UCSD-AML1 (cell line): ENCODE measurements at regions not wholly inside any gene's neighbourhood (a gene's known extent, or its start where the extent isn't known, plus 50 kb on each side); places are given as distances from the start of the nearest gene placed in this dataset.
"Not testable (repeated sequence)": the region's sequence is repeated elsewhere in the genome, so short reads cannot be mapped to it uniquely, and the experiment has no call there.

Source experiments
- DNase-seq: peaks from one replicate; lab custom pipeline; 2025; ENCODE audit not compliant: unreplicated experiment; lab: John Stamatoyannopoulos, UW

DNA sequence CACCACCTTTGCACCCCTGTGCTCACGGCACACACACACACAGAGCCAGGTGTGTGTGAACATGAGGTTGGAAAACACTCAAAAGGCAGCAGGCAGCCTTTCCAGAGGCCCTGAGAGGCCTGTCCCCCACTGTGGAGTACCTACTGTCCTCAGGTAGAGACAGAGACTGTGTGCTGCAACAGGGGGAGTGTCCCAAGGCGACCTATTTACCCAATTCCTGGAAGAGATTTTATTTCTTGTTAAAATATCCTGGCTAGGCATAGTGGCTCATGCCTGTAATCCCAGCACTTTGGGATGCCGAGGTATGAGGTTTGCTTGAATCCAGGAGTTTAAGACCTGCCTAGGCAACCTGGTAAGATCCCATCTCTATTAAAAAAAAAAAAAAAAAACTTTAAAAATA lies 108.5 kb downstream of the COPRS start:
- DNase-seq, result no peak

GRCh38 chr17:31748881-31749280 lies 110.2 kb downstream of the COPRS start:
- DNase-seq, result no peak

DNA sequence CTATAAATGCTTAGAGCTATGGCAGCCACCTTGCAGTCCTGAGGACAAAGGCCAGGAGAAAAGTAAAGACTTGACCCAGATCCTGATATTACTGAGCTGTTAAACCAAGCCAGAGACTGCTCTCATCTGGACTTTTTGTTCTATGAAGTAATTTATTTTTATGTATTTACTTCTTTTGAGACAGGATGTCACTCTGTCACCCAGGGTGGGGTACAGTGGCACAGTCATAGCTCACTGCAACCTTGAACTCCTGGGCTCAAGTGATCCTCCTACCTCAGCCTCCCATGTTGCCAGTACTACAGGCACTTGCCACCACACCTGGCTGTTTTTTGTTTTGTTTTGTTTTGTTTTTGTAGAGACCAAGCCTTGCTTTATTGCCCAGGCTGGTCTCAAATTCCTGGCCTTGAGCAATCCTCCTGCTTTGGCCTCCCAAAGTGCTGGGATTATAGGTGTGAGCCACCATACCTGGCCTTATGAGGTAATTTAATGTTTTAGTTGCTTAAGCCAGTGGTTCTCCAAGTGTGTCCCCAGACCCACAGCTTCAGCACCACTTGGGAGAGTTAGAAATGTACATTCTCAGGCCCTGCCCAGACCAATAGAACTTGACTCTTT lies 112.1 kb downstream of the COPRS start:
- no peak for DNase-seq

DNA sequence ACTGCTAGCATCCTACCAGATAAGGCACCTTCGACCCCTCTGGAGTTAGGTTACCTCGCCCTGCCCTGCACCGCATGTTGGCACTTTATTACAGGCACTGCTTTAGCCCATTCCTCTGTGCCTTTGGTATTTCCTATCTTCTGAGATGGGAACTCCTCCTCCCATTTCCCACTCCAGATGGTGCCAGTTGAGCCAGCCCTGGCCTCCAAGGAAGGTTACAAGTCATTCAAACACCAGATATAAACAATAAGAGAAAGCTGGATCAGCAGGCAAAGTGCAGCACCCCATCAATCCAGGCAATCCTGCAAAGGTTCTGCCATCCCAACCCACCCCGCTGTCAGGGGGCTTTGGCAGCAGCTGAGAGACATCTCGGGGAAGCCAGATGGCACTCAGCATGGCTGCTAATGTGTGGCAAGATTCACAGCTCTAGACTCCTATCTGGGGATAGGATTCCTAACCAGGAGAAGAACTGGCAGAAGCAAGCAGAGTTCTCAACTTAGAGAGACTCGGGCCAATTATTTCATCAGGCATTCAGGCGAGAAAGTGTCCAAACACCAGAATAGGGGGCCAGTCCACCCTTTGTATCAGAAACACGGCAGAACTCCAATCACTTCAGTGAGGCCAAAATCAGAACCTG lies 113.0 kb downstream of the COPRS start:
- DNase-seq, result no peak

DNA sequence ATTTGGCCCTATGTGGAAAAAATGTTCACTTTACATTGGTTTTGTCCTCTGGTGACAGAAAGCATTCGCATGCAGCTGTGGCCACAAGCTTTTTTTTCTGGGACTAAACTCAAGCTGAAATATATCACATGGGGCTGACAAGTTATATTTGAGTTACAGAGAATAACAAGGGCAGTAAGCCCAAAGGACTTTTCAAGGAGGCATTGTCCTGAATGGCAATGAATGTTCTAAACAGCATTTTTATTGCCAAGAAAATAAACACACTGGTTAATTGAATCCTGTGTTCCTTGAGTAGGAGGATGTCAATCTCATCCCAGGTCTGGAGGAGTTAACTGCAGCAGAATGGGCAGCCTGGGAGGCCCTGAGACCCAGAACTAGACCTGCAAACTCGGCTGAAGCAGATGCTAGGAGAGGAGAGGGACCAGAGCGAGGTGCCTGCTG lies 114.5 kb downstream of the COPRS start:
- DNase-seq, result no peak

- peak; percentile 55 for DNase-seq
These were observed 115.2 kb downstream of the COPRS start for GRCh38 chr17:31743797-31744196.

GRCh38 chr17:31741371-31741770 lies 117.7 kb downstream of the COPRS start:
- DNase-seq, result no peak

GRCh38 chr17:31740611-31741082 lies 118.4 kb downstream of the COPRS start:
- no peak for DNase-seq

DNA sequence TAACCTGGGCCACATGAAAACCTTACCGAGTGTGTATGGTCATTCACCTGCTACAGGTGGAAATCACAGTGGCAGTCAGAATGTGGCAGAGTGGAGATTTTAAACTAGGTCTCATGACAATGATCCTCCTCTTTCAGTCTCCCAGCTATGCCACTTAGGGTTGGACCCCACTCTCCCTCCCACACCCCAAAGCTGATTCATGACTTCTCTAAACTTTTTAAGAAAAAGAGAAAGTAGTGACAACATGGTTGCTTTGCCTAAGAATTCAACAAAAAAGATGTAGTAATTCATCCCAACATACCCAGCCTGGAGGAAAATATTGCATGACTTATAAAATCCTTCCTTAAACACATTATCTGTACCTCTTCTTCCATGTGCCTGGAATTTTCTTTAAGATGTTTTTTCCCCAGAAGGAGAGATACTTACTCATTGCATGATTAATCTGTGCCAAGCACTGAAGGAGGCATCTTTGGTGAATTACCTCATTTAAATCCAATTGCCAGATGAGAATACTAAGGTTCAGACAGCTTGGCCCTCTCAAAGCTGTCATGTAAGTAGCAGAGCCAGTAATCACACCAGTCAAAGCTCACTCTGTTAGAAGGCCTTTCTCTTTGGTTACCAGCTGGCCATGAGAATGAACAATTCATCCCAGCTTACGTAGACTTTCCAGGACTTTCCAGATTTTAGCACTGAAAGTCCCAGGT lies 119.9 kb downstream of the COPRS start:
- no peak for DNase-seq

DNA sequence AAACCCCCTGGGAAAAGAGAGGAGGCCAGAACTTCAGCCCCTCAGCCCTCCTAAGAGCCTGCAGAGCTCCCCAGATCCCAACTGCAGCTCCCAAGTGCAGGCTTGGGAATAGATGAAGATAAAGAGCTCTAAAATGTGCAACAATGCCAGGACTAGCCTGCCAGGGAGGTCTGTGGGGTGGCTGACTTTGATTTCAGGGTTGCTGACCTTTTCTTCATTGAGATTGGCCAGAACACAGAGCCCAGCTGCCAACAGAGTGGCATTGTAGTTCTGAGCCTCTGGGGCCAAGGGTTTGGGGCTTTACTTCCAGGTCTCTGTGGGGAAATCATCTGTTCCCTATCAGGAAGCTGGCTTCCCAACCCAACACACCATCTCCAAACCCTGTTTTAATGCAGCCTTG lies 120.6 kb downstream of the COPRS start:
- DNase-seq, result no peak

DNA sequence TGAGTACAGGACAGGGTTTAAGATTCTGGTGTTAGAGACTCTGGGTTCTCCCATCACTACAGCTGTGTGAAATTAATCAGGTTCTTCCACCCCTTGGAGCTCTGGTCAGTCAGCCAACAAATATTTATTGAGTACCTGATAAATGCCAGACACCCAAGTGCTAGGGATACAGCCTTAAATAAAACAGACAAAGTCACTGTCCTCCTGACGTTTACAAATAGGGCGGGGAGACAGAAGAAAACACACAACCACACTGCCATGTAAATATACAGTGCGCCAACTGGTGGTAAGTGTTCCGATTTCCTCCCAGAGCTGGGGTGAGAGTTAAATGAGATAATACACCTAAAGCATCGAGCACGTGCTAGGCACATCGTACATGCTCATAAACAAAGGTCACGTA lies 121.0 kb downstream of the COPRS start:
- no peak for DNase-seq

DNA sequence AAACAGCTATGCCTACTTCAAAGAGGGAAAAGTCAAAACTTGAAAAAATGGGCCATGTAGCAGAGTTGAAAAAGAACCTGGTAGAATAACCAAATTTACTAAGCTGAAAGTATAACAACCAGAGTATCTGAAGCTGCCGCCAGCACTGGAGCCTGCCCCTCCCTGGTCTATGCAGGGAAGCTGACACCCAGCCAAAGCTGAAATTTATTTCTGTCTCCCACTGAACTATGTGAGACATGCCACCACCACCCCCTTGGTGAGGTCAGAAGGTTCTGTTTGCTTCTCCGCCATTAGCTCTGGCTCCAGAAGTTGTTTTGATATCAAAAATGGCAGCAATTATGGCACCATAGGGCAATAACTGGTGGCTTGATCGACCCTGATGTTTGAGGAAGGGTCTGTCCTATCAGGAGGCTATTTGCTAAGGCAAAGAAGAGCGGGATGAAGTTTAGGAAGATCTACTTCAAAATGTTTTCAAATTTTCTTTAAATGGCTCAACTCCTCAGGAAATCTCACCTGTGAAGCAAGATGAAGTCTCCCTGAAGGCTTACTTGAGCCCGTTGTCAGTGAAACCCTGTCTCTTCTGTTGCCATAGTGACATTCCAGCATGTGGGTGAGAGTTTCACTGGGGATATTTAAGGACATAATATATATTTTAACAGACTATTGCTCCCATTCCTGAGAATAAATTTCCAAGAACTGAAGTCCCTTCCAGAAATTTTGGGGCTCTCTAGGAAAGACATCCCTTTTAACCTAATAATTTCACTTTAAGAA lies 122.0 kb downstream of the COPRS start:
- no peak for DNase-seq

DNA sequence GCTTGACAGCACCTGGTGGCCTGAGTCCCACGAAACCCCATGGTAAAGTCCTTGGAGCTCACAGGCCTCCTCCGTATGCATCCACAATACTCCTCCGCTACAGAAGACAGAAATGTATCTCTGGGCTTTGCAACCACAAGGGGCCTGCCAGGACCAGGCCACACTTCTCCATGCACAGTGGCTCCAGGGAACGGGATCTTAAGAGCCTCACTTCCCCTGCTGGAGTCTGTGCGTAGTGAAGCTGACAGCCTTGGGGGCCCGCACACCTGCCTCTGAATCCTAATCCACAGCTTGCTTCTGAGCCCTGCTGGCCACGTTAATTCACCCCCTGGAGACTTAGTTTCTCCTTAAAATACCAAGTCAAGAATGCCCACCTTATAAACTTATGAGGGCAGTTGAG lies 125.7 kb downstream of the COPRS start:
- no peak for DNase-seq

DNA sequence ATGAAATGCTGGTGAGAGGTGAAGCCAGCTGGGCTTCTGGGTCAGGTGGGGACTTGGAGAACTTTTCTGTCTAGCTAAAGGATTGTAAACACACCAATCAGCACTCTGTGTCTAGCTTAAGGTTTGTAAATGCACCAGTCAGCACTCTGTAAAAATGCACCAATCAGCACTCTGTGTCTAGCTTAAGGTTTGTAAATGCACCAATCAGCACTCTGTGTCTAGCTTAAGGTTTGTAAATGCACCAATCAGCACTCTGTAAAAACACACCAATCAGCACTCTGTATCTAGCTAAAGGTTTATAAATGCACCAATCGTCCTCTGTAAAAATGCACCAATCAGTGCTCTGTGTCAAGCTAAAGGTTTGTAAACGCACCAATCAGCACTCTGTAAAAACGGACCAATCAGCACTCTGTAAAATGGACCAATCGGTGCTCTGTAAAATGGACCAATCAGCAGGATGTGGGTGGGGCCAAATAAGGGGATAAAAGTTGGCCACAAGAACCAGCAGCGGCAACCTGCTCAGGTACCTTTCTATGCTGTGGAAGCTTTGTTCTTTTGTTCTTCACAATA lies 127.4 kb downstream of the COPRS start:
- DNase-seq, result not testable (repeated sequence)

- DNase-seq, result no peak
These were observed 127.9 kb downstream of the COPRS start for GRCh38 chr17:31731118-31731517.

- DNase-seq, result no peak
These were observed 132.0 kb downstream of the COPRS start for GRCh38 chr17:31726980-31727427.

- DNase-seq, result no peak
These were observed 134.4 kb downstream of the COPRS start for GRCh38 chr17:31724619-31725018.

DNA sequence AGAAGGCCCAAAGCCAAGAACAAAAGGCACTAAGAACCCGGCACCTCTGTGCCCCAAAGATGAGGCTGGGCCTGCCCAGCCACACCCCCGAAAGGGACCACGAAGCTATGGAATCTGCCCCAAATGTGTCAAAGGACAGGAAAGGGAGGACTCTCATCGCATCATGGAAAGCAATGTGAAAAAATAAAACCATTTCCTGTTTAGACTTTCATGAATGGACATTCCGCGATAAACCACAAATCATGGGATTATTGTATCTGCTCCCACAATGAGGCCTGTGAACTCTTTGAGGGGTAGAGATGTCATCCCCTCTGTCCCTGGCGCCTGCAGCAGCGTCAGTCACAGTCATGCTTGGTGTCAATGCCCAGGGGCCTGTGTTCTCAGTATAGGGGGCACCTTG lies 135.0 kb downstream of the COPRS start:
- DNase-seq, result no peak

GRCh38 chr17:31722251-31723056 lies 136.6 kb downstream of the COPRS start:
- no peak for DNase-seq

DNA sequence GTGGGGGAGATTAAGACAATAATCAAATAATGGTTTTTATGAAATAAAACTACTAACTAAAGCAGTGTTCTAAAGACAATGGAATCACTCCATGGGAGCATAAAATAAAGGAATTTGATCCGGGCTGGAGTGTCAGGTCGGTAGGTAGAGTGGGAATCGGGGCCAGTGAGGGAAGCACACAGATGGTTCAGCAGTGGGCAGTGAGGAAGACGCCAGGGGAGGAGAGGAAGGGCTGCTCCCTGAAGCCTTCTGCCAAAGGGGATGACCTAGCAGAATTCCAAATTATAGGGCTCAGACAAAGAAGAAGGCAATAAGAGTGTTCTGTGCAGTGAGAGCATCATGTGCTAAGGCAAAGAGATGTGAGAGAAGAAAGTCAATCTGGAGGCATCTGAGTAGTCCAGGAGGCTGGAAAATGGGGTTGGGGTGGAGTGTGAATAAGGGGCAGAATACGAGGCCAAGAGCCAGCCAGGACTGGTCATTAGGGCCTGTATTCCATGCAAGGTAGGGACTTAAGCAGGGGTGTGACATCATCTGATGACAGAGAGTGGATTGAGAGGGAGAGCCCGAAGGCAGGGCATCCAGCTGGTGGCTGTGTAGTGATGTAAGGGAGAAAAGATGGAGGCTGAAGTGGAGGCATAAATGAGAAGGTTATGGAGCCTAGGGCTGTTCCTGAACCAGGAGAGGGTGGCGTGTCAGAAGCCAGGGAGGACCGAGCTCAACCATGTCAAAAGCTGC lies 137.6 kb downstream of the COPRS start:
- DNase-seq, result no peak
